HepG2 (cell line): ENCODE measurements at regions not wholly inside any gene's neighbourhood (a gene's known extent, or its start where the extent isn't known, plus 50 kb on each side); places are given as distances from the start of the nearest gene placed in this dataset.

Experiments used
- ATAC-seq: fragments of 200-7000 bp; cut with Tn5 transposase; 3 replicates; pipeline ENCODE4 v1.9.1; 2020; ENCODE audit warnings: mild to moderate bottlenecking, moderate library complexity
- BruUV-seq: library from RNA; stranded (reverse); fragments of 400-500 nt; replicated peaks from 2 replicates; lab custom pipeline; 2021; lab: Mats Ljungman, UMichigan
- CTCF ChIA-PET: fragments of 300-600 bp; formaldehyde crosslinking; extraction: SDS; loops from one replicate; lab custom pipeline; 2021; ENCODE audit warnings: low total read pairs, inconsistent platforms, low intra/inter-chr PET ratio; lab: Yijun Ruan, JAX
- POLR2A ChIA-PET: fragments of 350-600 bp; sonication (Branson Sonifier 250); formaldehyde crosslinking; loops from one replicate; lab custom pipeline; 2020; ENCODE audit warnings: antibody characterized with exemption, inconsistent platforms; lab: Yijun Ruan, JAX
- DNase-seq: peaks from one replicate; pipeline ENCODE4 v3.0.0-alpha.2; 2015; ENCODE audit warnings: low spot score
- FAIRE-seq: peaks from 3 replicates; lab custom pipeline; 2011; peaks lifted over from hg19 to GRCh38; lab: Jason Lieb, UNC
- H2AFZ ChIP-seq: one replicate; pipeline ENCODE4 v1.6.1; 2011; ENCODE audit warnings: low read length, inconsistent platforms
- H3K27ac ChIP-seq: fragments of 300-600 bp; 3 replicates; pipeline ENCODE4 v1.8.0; 2011; ENCODE audit warnings: mixed run types, mild to moderate bottlenecking, mixed read lengths, low read length, inconsistent platforms; ENCODE audit not compliant: insufficient read depth; ENCODE audit errors: extremely low read length
- H3K27me3 ChIP-seq, 2 experiments: fragments of 200-600 bp in 1 of 2; 2 replicates in 1 of 2; 3 replicates in 1 of 2; pipeline versions ENCODE4 v1.6.0 to v1.8.0; 2011; ENCODE audit warnings: low read length in 2 of 2, mild to moderate bottlenecking in 2 of 2, moderate library complexity in 2 of 2, inconsistent platforms in 1 of 2; ENCODE audit not compliant: insufficient read depth in 2 of 2, control insufficient read depth in 1 of 2
- H3K36me3 ChIP-seq, 2 experiments: fragments of 200-600 bp in 1 of 2; replicated peaks in 1 of 2; 2 replicates in 1 of 2; 3 replicates in 1 of 2; pipeline versions ENCODE4 v1.5.1 to v1.8.0; 2011; ENCODE audit warnings: low read length in 2 of 2, inconsistent platforms in 1 of 2; ENCODE audit not compliant: insufficient read depth in 2 of 2, control insufficient read depth in 1 of 2
- H3K4me1 ChIP-seq: 2 replicates; pipeline ENCODE4 v1.5.1; 2012; ENCODE audit warnings: low read length, inconsistent platforms; ENCODE audit not compliant: insufficient read depth
- H3K4me2 ChIP-seq: 2 replicates; pipeline ENCODE4 v1.6.0; 2011; ENCODE audit warnings: low read depth, low read length, inconsistent platforms
- H3K4me3 ChIP-seq, 3 experiments: fragments of 200-600 bp in 1 of 3; sonication (generic), shearing (Covaris generic) in 1 of 3; replicated peaks in 1 of 3; 2 replicates each; pipeline ENCODE4 v1.5.1; 2011 to 2016; ENCODE audit warnings: low read length in 3 of 3, inconsistent platforms in 2 of 3, low read depth in 2 of 3, mild to moderate bottlenecking in 2 of 3, control low read depth in 1 of 3, mixed read lengths in 1 of 3; ENCODE audit not compliant: insufficient read depth in 1 of 3
- H3K79me2 ChIP-seq: one replicate; pipeline ENCODE4 v1.6.1; 2011; ENCODE audit warnings: low read length, inconsistent platforms; ENCODE audit not compliant: insufficient read depth
- H3K9ac ChIP-seq: 2 replicates; pipeline ENCODE4 v1.6.0; 2011; ENCODE audit warnings: mild to moderate bottlenecking, low read depth, low read length, inconsistent platforms; ENCODE audit not compliant: insufficient read depth
- H3K9me3 ChIP-seq: 2 replicates; pipeline ENCODE4 v1.5.1; 2012; ENCODE audit warnings: mild to moderate bottlenecking, low read length
- H4K20me1 ChIP-seq: 2 replicates; pipeline ENCODE4 v1.6.0; 2011; ENCODE audit warnings: inconsistent platforms, mild to moderate bottlenecking, low read length, moderate library complexity; ENCODE audit not compliant: insufficient read depth
- CREB1 ChIP-seq, 2 experiments: fragments of 450-650 bp in 1 of 2; IDR thresholded peaks; 2 replicates each; pipeline ENCODE4 v1.6.1; 2016 to 2017; ENCODE audit warnings: control low read depth in 1 of 2, mild to moderate bottlenecking in 1 of 2, missing compliant biosample characterization in 1 of 2, missing genetic modification characterization in 1 of 2
- DPF2 ChIP-seq: sonication (generic); formaldehyde crosslinking; IDR thresholded peaks from 2 replicates; pipeline ENCODE4 v1.4.0; 2020; ENCODE audit warnings: mild to moderate bottlenecking, low read depth, missing genetic modification reagents, borderline replicate concordance
- NR2C2 ChIP-seq: sonication (generic); formaldehyde crosslinking; IDR thresholded peaks from 2 replicates; pipeline ENCODE4 v1.4.0; 2020; ENCODE audit warnings: missing genetic modification reagents, mild to moderate bottlenecking, moderate library complexity, borderline replicate concordance
- PBX3 ChIP-seq: sonication (generic); formaldehyde crosslinking; IDR thresholded peaks from 2 replicates; pipeline ENCODE4 v1.8.1; 2023; ENCODE audit warnings: missing genetic modification reagents, inconsistent platforms, borderline replicate concordance
- SAFB2 ChIP-seq: sonication (generic); formaldehyde crosslinking; IDR thresholded peaks from 2 replicates; pipeline ENCODE4 v1.5.1; 2020; ENCODE audit warnings: missing genetic modification reagents, low read depth, mild to moderate bottlenecking, borderline replicate concordance
- SKI ChIP-seq: fragments of 450-650 bp; IDR thresholded peaks from one replicate; pipeline ENCODE4 v1.6.1; 2018; ENCODE audit warnings: mild to moderate bottlenecking; ENCODE audit not compliant: partially characterized antibody
- SNRNP70 ChIP-seq: fragments of 200-400 bp; formaldehyde crosslinking; IDR thresholded peaks from 2 replicates; pipeline ENCODE4 v1.6.1; 2017; ENCODE audit warnings: mild to moderate bottlenecking, low read depth, low read length, moderate library complexity
- ZNF18 ChIP-seq: sonication (generic); formaldehyde crosslinking; IDR thresholded peaks from 2 replicates; pipeline ENCODE4 v1.8.0; 2022; ENCODE audit warnings: mild to moderate bottlenecking, missing genetic modification reagents; ENCODE audit not compliant: insufficient replicate concordance
- ZNF274 ChIP-seq: sonication (generic); formaldehyde crosslinking; IDR thresholded peaks from 2 replicates; pipeline ENCODE4 v1.5.1; 2020; ENCODE audit warnings: mild to moderate bottlenecking, missing genetic modification reagents
- ZNF3 ChIP-seq: IDR thresholded peaks from 2 replicates; pipeline ENCODE4 v1.7.0; 2017; ENCODE audit warnings: inconsistent platforms
- ZNF431 ChIP-seq: sonication (generic); formaldehyde crosslinking; IDR thresholded peaks from 2 replicates; pipeline ENCODE4 v1.9.0; 2022; ENCODE audit warnings: missing genetic modification reagents, low read depth, mild to moderate bottlenecking, borderline replicate concordance
- ZNF441 ChIP-seq: sonication (generic); formaldehyde crosslinking; IDR thresholded peaks from 2 replicates; pipeline ENCODE4 v1.7.0; 2021; ENCODE audit warnings: missing genetic modification reagents, borderline replicate concordance
- ZNF496 ChIP-seq: sonication (generic); formaldehyde crosslinking; IDR thresholded peaks from 2 replicates; pipeline ENCODE4 v1.8.1; 2023; ENCODE audit warnings: mild to moderate bottlenecking, moderate library complexity, missing genetic modification reagents; ENCODE audit not compliant: insufficient replicate concordance
- ZNF768 ChIP-seq: sonication (generic); formaldehyde crosslinking; IDR thresholded peaks from 2 replicates; pipeline ENCODE4 v1.4.0; 2020; ENCODE audit warnings: missing genetic modification reagents
- WGBS: methylation state at CpG from one replicate; pipeline ENCODE4 v1.1.6; 2017; ENCODE audit warnings: low lambda C conversion rate; 5-methylcytosine and 5-hydroxymethylcytosine counted together
- in situ Hi-C: cut with HindIII; loops from 2 replicates; pipeline ENCODE4 v1.10.0; 2017; ENCODE audit warnings: low pct_unique_long_range_greater_than_20kb; ENCODE audit not compliant: extremely low pct_ligation_motif_present
- intact Hi-C: fragments of 100-400 bp; cut with micrococcal nuclease; formaldehyde crosslinking; loops from one replicate; pipeline ENCODE4 v1.10.0; 2022; ENCODE audit not compliant: unreplicated experiment
- TF ChIP-seq, protein P1 (sequence below): sonication (generic); formaldehyde crosslinking; IDR thresholded peaks from 2 replicates; pipeline ENCODE4 v1.5.0; 2020; ENCODE audit warnings: missing genetic modification reagents, mild to moderate bottlenecking, borderline replicate concordance
- TF ChIP-seq, protein P2 (sequence below): sonication (generic); formaldehyde crosslinking; IDR thresholded peaks from 2 replicates; pipeline ENCODE4 v1.5.1; 2020; ENCODE audit warnings: mild to moderate bottlenecking, missing genetic modification reagents

GRCh38 chr3:14261229-14261628 is 82.6 kb downstream of the LSM3 start:
- no peak overlapping the region for H3K9ac ChIP-seq
- CTCF ChIA-PET, result interaction anchor here (0.9 to 2.3 kb wide), 7 partner anchors 108 to 287 kb away, joined by 3 to 41 read pairs (median 4); no protein-coding TSS in a partner anchor
- H2AFZ ChIP-seq, result no peak overlapping the region
- H3K36me3 ChIP-seq, result no peaks in the 10 kb centered on the region
- H3K9me3 ChIP-seq, result no peaks in the 10 kb centered on the region
- ATAC-seq (peak; percentile 90), DNase-seq (peak; percentile 61), FAIRE-seq (peak; percentile 74)
- H3K27me3 ChIP-seq, result peaks cover 1 to 28% of the 10 kb centered on the region in 2 experiments; a peak in 4 of 5 replicates
- in situ Hi-C loops, result loop anchor here (5.0 to 10.0 kb wide), 2 partner anchors 114 to 201 kb away; no protein-coding TSS in a partner anchor
- no peak overlapping the region for H3K4me3 ChIP-seq
- peaks cover 6% of the 10 kb centered on the region for H3K4me1 ChIP-seq
- POLR2A ChIA-PET, result no interaction called here
- H3K27ac ChIP-seq, result no peak overlapping the region
- 1% methylated on average over 8 of the region's 8 CpGs for WGBS
- intact Hi-C loops, result loop anchor here (1.0 to 5.0 kb wide), 5 partner anchors 110 to 287 kb away; partner anchors contain the start of gene SLC6A6
- no peaks in the 10 kb centered on the region for H3K79me2 ChIP-seq
- no TSS peak for BruUV-seq
- no peaks in the 10 kb centered on the region for H4K20me1 ChIP-seq
- H3K4me2 ChIP-seq, result no peak overlapping the region
- TF ChIP-seq ZNF768 (CRISPR knock-in tag), result 0 out of 2 replicates have a peak, but pooled peaks have one; percentile 22
- TF ChIP-seq ZNF18 (CRISPR knock-in tag), result no peak
- TF ChIP-seq SKI, result no peak
- no peak for TF ChIP-seq NR2C2 (CRISPR knock-in tag)
- TF ChIP-seq, protein P1, sequence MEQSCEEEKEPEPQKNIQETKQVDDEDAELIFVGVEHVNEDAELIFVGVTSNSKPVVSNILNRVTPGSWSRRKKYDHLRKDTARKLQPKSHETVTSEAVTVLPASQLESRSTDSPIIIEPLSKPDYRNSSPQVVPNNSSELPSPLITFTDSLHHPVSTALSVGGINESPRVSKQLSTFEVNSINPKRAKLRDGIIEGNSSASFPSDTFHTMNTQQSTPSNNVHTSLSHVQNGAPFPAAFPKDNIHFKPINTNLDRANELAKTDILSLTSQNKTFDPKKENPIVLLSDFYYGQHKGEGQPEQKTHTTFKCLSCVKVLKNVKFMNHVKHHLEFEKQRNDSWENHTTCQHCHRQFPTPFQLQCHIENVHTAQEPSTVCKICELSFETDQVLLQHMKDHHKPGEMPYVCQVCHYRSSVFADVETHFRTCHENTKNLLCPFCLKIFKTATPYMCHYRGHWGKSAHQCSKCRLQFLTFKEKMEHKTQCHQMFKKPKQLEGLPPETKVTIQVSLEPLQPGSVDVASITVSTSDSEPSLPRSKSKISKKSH, result 0 out of 2 replicates have a peak, but pooled peaks have one; percentile 34
- TF ChIP-seq DPF2, result no peak
- no peak for TF ChIP-seq PBX3
- no peak for TF ChIP-seq ZNF274 (CRISPR knock-in tag)
- 0 out of 2 replicates have a peak, but pooled peaks have one; percentile 39 for TF ChIP-seq ZNF441
- TF ChIP-seq ZNF496 (CRISPR knock-in tag), result no peak
- TF ChIP-seq SNRNP70, result no peak
- TF ChIP-seq, protein P2, sequence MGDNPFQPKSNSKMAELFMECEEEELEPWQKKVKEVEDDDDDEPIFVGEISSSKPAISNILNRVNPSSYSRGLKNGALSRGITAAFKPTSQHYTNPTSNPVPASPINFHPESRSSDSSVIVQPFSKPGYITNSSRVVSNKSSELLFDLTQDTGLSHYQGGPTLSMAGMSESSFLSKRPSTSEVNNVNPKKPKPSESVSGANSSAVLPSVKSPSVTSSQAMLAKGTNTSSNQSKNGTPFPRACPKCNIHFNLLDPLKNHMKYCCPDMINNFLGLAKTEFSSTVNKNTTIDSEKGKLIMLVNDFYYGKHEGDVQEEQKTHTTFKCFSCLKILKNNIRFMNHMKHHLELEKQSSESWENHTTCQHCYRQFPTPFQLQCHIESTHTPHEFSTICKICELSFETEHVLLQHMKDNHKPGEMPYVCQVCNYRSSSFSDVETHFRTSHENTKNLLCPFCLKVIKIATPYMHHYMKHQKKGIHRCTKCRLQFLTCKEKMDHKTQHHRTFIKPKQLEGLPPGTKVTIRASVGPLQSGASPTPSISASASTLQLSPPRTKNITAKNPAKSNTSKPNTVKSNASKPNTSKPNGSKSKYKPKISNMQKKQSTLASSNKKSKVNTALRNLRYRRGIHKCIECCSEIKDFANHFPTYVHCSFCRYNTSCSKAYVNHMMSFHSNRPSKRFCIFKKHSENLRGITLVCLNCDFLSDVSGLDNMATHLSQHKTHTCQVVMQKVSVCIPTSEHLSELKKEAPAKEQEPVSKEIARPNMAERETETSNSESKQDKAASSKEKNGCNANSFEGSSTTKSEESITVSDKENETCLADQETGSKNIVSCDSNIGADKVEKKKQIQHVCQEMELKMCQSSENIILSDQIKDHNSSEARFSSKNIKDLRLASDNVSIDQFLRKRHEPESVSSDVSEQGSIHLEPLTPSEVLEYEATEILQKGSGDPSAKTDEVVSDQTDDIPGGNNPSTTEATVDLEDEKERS (CRISPR knock-in tag), result 0 out of 2 replicates have a peak, but pooled peaks have one; percentile 38
- no peak for TF ChIP-seq ZNF3 (CRISPR knock-in tag)
- no peak for TF ChIP-seq SAFB2 (CRISPR knock-in tag)
- TF ChIP-seq ZNF431, result no peak
- TF ChIP-seq CREB1 (IDR thresholded peaks at IDR 0.05), result no peak
- TF ChIP-seq CREB1 (CRISPR knock-in tag; IDR thresholded peaks at IDR 0.05), result no peak
